ENCODE measurements at regions not wholly inside any gene's neighbourhood (a gene's known extent, or its start where the extent isn't known, plus 50 kb on each side); places are given as distances from the start of the nearest gene placed in this dataset.

DNA sequence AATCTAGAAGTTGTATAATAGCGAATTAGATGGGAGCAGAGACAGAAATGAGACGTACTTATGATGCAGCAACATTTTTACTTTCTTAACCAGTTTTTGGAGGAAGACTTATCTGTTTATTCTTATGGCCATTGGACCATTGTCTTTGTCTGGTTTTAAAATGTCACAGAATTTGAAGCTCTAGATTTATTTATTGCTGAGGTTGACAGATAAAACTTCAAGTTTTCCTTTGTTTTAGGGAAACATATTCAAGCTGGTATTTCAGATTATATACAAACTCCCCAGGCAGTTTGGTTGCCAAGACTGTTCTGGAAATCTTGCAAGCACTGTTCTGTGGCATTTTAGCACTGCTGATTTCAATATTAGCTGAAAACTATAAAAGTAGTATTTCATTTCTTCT is 1021.7 kb downstream of the GALC start:
- DNase-seq: no peak
- Mint-ChIP-seq H3K27ac (no peak overlapping the region), H3K36me3 (ENCODE audit: low read depth) (peaks cover 7% of the 10 kb centered on the region), H3K4me3 (no peak overlapping the region), H3K4me1 (no peaks in the 10 kb centered on the region), H3K9me3 (peaks cover 34% of the 10 kb centered on the region), H3K27me3 (ENCODE audit: insufficient read depth) (peaks cover 2% of the 10 kb centered on the region)
- Histone ChIP-seq H3K9ac (ENCODE audit: extremely low read depth, low read length, poor library complexity, severe bottlenecking) (no peak overlapping the region), H3K27ac (ENCODE audit: low read depth, low read length) (no peak overlapping the region), H3K27me3 (ENCODE audit: control insufficient read depth, insufficient read depth, low read length, poor library complexity, severe bottlenecking) (no peaks in the 10 kb centered on the region), H3K9me3 (ENCODE audit: control insufficient read depth, low read length) (peaks cover 7% of the 10 kb centered on the region), H3K4me1 (ENCODE audit: control insufficient read depth, insufficient read depth, low read length) (no peaks in the 10 kb centered on the region), H3K36me3 (ENCODE audit: control insufficient read depth, insufficient read depth, low read length) (no peaks in the 10 kb centered on the region), H3K4me3 (ENCODE audit: low read length) (no peak overlapping the region)
- WGBS, 2 experiments (ENCODE audit: insufficient coverage in 1 of 2, insufficient read length in 1 of 2): 92 to 95% methylated on average over 2 of the region's 2 CpGs
- no peak for TF ChIP-seq CTCF (conservative IDR thresholded peaks at IDR 0.05)

GRCh38 chr14:86961106-86961716 is 1031.8 kb downstream of the GALC start:
- Histone ChIP-seq H3K9me3 (ENCODE audit: control insufficient read depth, low read length) (peaks cover 8% of the 10 kb centered on the region), H3K4me3 (ENCODE audit: low read length) (no peak overlapping the region), H3K4me1 (ENCODE audit: control insufficient read depth, insufficient read depth, low read length) (no peaks in the 10 kb centered on the region), H3K36me3 (ENCODE audit: control insufficient read depth, insufficient read depth, low read length) (no peaks in the 10 kb centered on the region), H3K27ac (ENCODE audit: low read depth, low read length) (no peak overlapping the region), H3K27me3 (ENCODE audit: control insufficient read depth, insufficient read depth, low read length, poor library complexity, severe bottlenecking) (no peaks in the 10 kb centered on the region), H3K9ac (ENCODE audit: extremely low read depth, low read length, poor library complexity, severe bottlenecking) (no peak overlapping the region)
- H3K9me3 Mint-ChIP-seq: peaks cover 32% of the 10 kb centered on the region
- no peak overlapping the region for H3K27ac Mint-ChIP-seq
- WGBS, 2 experiments (ENCODE audit: insufficient coverage in 1 of 2, insufficient read length in 1 of 2): 24% methylated on average over 2 of the region's 2 CpGs; no CpG with 5 or more reads in 1 of the 2 experiments
- H3K4me3 Mint-ChIP-seq: no peak overlapping the region
- H3K27me3 Mint-ChIP-seq (ENCODE audit: insufficient read depth): no peaks in the 10 kb centered on the region
- no peaks in the 10 kb centered on the region for H3K4me1 Mint-ChIP-seq
- peak; percentile 65 for DNase-seq
- TF ChIP-seq CTCF (conservative IDR thresholded peaks at IDR 0.05): peak; percentile 89
- H3K36me3 Mint-ChIP-seq (ENCODE audit: low read depth): peaks cover 10% of the 10 kb centered on the region

DNA sequence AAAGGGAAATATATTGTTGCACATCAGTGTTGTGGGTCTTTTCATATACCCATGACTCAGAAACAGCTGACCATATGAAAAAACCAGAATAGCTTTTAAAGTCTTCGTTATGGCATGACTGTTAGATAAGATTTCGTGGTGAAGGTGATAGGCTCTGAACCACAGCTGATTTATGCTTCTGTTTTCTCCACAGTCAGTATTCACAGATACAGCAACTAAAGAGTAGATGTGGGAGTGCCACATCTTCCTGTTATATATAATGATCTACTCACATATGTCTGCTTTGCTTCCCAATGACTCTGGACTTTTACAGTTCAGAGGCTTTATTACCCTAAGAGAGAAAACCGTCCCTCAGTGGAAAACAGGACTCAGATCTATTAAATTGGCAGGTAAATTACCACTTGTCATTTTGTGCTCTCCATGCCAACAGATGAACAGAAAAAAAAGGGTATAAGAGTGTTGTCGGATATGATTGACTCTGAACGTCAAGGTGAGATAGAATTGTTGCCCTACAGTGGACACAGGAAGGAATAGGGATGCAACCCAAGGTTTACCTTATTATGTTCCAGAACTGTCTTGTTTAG is 1037.1 kb downstream of the GALC start:
- TF ChIP-seq CTCF (conservative IDR thresholded peaks at IDR 0.05): no peak
- no peak overlapping the region for H3K27ac ChIP-seq (ENCODE audit: low read depth, low read length)
- no peak overlapping the region for H3K9ac ChIP-seq (ENCODE audit: extremely low read depth, low read length, poor library complexity, severe bottlenecking)
- no peak overlapping the region for H3K4me3 ChIP-seq (ENCODE audit: low read length)
- Mint-ChIP-seq H3K36me3 (ENCODE audit: low read depth) (no peaks in the 10 kb centered on the region), H3K27ac (no peak overlapping the region), H3K4me1 (peaks cover 8% of the 10 kb centered on the region), H3K4me3 (no peak overlapping the region), H3K27me3 (ENCODE audit: insufficient read depth) (no peaks in the 10 kb centered on the region), H3K9me3 (no peaks in the 10 kb centered on the region)
- DNase-seq: no peak
- no peaks in the 10 kb centered on the region for H3K27me3 ChIP-seq (ENCODE audit: control insufficient read depth, insufficient read depth, low read length, poor library complexity, severe bottlenecking)
- no peaks in the 10 kb centered on the region for H3K9me3 ChIP-seq (ENCODE audit: control insufficient read depth, low read length)
- no peaks in the 10 kb centered on the region for H3K36me3 ChIP-seq (ENCODE audit: control insufficient read depth, insufficient read depth, low read length)
- no peaks in the 10 kb centered on the region for H3K4me1 ChIP-seq (ENCODE audit: control insufficient read depth, insufficient read depth, low read length)
- WGBS, 2 experiments (ENCODE audit: insufficient coverage in 1 of 2, insufficient read length in 1 of 2): 92 to 94% methylated on average over 5 of the region's 5 CpGs

Data from endodermal cell (in vitro differentiated cells).